Thyroid gland (tissue), 4 donors: ENCODE measurements at regions not wholly inside any gene's neighbourhood (a gene's known extent, or its start where the extent isn't known, plus 50 kb on each side); places are given as distances from the start of the nearest gene placed in this dataset.
A peak's percentile ranks its signal among the peaks of the same experiment; 100 is the strongest.
"Not testable (repeated sequence)": the region's sequence is repeated elsewhere in the genome, so short reads cannot be mapped to it uniquely, and the experiment has no call there.

Source experiments
- DNase-seq, 2 donors: peaks; one replicate each; pipeline ENCODE4 v3.0.0-alpha.2; 2019
- H3K27ac ChIP-seq, 3 donors: fragments of 200-600 bp; sonication (generic); 1 replicate in 2 of 3; 2 replicates in 1 of 3; pipeline ENCODE4 v1.5.1; 2016 to 2019; ENCODE audit warnings: mild to moderate bottlenecking in 1 of 3, moderate library complexity in 1 of 3
- H3K27me3 ChIP-seq: fragments of 200-600 bp; sonication (generic); one replicate; pipeline ENCODE4 v1.5.1; 2019
- H3K36me3 ChIP-seq, 2 donors: fragments of 200-600 bp; sonication (generic); one replicate each; pipeline ENCODE4 v1.5.1; 2016 to 2019
- H3K4me1 ChIP-seq, 2 donors: fragments of 200-600 bp; sonication (generic); one replicate each; pipeline ENCODE4 v1.5.1; 2017 to 2019
- H3K4me3 ChIP-seq, 3 donors: fragments of 200-600 bp; sonication (generic); replicated peaks in 1 of 3; 1 replicate in 2 of 3; 2 replicates in 1 of 3; pipeline ENCODE4 v1.5.1; 2016; ENCODE audit warnings: mild to moderate bottlenecking in 1 of 3
- H3K9me3 ChIP-seq: fragments of 200-600 bp; sonication (generic); one replicate; pipeline ENCODE4 v1.5.1; 2017
- POLR2A ChIP-seq, 2 donors: fragments of 450-650 bp; IDR thresholded peaks; one replicate each; pipeline ENCODE4 v1.6.1; 2017; ENCODE audit warnings: antibody characterized with exemption in 2 of 2, mild to moderate bottlenecking in 2 of 2, moderate library complexity in 1 of 2
- WGBS, 2 donors: methylation state at CpG; one replicate each; pipeline ENCODE4 v1.1.5; 2017; 5-methylcytosine and 5-hydroxymethylcytosine counted together
- intact Hi-C: fragments of 100-400 bp; cut with DNase I; formaldehyde crosslinking; loops from one replicate; pipeline ENCODE4 v1.15.1; 2023
- TF ChIP-seq, protein P1 (sequence below), 6 experiments: fragments of 200-600 bp in 3 of 6; fragments of 450-650 bp in 3 of 6; sonication (generic) in 3 of 6; IDR thresholded peaks; one replicate each; pipeline ENCODE4 v1.5.1; 2016 to 2019; ENCODE audit warnings: antibody characterized with exemption in 6 of 6, mild to moderate bottlenecking in 2 of 6, inconsistent platforms in 1 of 6, moderate library complexity in 1 of 6

DNA sequence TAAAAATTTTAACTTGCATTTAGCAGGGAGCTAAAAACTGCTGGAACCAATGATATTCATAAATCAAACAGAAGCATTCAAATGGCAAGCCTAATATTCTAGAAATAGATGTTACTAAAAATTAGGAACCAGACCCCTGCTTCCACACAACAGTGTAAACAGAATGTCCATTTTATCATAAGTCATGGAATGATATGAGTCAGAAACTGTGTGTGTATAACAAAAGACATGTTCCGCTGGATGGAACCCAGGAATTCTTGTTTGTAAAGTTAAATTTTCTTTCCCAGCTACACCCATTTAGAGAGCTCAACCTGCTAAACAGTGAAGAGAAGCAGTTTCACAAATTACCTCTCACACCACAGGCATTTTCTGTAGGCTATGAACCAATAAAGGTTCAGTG lies 131.1 kb upstream of the PTPN20 start:
- WGBS, 2 donors: 28 to 48% methylated on average over 1 of the region's 1 CpG
- H3K4me3 ChIP-seq, intact Hi-C loops, DNase-seq, H3K27me3 ChIP-seq, H3K36me3 ChIP-seq, H3K9me3 ChIP-seq: not testable (repeated sequence)
- Histone ChIP-seq H3K27ac (peak overlapping the region; percentile 67 to 82 (median 73)), H3K4me1 (peaks cover 0 to 14% of the 10 kb centered on the region in 2 donors)

DNA sequence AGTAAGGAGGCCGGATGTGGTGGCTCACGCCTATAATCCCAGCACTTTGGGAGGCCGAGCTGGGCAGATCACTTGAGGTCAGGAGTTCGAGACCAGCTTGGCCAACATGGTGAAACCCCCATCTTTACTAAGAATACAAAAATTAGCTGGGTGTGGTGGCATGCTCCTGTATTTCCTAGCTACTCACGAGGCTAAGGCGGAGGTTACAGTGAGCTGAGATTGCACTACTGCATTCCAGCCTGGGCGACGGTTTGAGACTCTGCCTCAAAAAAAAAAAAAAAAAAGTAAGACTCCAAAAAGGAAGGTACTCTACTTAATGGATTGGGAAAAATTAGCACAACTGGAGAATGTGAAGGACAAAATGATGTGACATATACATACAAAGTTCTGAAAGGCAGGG lies 130.2 kb upstream of the PTPN20 start:
- peak overlapping the region; percentile 67 to 82 (median 73) for H3K27ac ChIP-seq
- DNase-seq, H3K27me3 ChIP-seq, H3K4me3 ChIP-seq, H3K36me3 ChIP-seq, intact Hi-C loops, H3K9me3 ChIP-seq: not testable (repeated sequence)
- H3K4me1 ChIP-seq: peaks cover 0 to 14% of the 10 kb centered on the region in 2 donors
- WGBS, 2 donors: 89 to 92% methylated on average over 8 of the region's 8 CpGs

DNA sequence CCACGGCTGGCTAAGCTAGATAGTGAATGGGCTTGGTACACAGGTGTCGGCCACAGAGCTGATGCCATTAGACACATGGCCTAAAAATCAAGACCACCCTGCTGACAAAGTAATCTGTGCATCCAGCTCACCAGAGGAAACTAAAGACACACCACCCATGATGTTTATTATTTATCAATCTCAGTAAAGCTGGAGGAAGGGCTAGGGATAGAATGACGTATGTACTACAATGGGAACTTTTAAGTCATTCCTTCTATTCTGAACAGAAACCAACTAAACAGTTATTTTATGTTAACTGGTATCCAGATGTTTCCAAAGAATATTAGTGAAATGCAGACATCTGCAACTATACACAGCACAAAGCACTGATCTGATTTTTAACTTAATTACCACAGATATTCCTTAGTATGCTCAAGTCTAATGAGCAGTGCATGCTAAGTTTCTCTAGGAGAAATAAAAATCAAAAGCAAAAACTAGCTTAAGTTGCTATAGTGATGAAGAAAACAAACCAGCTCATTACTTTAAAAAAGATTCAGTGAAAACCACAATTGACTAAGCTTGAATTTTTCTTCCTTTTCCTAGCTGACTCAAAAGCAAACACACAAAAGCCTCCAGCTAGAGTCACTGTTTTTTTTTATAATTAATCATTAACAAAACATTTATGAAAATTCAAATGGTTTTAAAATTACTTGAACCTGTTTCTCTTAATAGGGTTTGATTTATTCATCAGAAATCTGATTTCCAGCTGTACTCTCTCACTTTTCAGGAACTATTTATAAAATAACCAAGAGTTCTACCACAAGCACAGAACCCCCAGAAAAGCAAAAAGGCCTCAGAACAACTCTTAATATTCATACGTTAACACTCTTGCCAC lies 129.0 kb upstream of the PTPN20 start:
- Histone ChIP-seq H3K4me1 (peaks cover 0 to 14% of the 10 kb centered on the region in 2 donors), H3K27ac (peak overlapping the region in 1 of 3 donors; percentile 73)
- H3K36me3 ChIP-seq, intact Hi-C loops, H3K9me3 ChIP-seq, H3K4me3 ChIP-seq, DNase-seq, H3K27me3 ChIP-seq: not testable (repeated sequence)
- 83 to 87% methylated on average over 4 of the region's 4 CpGs for WGBS, 2 donors

DNA sequence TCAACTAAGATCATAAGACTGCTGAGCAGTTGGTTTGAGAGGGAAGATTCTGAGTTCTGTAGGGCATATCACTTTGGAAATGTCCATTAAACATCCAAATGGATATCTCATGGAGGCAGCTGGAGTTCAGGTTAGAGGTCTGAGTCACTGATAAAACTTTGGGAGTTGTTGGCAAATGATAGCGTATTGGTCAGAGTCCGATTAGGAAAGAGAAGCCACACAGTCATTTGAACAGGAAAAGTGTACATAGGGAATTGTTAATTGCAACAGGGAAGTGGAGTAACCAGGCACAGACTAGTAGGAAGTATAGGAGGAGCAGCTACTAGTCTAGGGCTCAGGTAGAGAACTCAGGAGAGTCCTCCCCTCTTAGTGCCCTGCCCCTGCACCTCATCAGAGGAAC lies 126.6 kb upstream of the PTPN20 start:
- DNase-seq, H3K36me3 ChIP-seq, intact Hi-C loops, H3K27me3 ChIP-seq, H3K9me3 ChIP-seq, H3K27ac ChIP-seq, H3K4me3 ChIP-seq: not testable (repeated sequence)
- WGBS, 2 donors: 94% methylated on average over 2 of the region's 2 CpGs
- H3K4me1 ChIP-seq: peaks cover 0 to 14% of the 10 kb centered on the region in 2 donors

DNA sequence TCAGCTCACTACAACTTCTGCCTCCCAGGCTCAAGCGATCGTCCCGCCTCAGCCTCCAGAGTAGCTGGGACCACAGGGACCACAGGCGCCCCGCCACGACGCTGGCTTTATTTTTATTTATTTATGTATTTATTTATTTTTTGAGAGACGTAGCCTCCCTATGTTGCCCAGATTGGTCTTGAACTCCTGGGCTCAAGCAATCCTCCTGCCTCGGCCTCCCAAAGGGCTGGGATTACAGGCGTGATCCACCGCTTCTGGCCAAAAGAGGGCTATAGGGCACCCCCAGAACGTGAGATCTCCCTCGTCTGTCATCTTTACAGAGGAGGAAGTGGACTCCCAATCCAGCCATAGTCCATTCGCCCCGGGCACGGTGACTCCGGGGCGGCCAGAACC lies 125.1 kb upstream of the PTPN20 start:
- H3K4me3 ChIP-seq: peak overlapping the region in 2 of 3 donors; percentile 27 to 47
- DNase-seq, H3K9me3 ChIP-seq, intact Hi-C loops, H3K27me3 ChIP-seq, H3K36me3 ChIP-seq, H3K4me1 ChIP-seq: not testable (repeated sequence)
- 35 to 48% methylated on average over 13 of the region's 18 CpGs for WGBS, 2 donors
- peak overlapping the region; percentile 64 to 84 (median 76) for H3K27ac ChIP-seq

DNA sequence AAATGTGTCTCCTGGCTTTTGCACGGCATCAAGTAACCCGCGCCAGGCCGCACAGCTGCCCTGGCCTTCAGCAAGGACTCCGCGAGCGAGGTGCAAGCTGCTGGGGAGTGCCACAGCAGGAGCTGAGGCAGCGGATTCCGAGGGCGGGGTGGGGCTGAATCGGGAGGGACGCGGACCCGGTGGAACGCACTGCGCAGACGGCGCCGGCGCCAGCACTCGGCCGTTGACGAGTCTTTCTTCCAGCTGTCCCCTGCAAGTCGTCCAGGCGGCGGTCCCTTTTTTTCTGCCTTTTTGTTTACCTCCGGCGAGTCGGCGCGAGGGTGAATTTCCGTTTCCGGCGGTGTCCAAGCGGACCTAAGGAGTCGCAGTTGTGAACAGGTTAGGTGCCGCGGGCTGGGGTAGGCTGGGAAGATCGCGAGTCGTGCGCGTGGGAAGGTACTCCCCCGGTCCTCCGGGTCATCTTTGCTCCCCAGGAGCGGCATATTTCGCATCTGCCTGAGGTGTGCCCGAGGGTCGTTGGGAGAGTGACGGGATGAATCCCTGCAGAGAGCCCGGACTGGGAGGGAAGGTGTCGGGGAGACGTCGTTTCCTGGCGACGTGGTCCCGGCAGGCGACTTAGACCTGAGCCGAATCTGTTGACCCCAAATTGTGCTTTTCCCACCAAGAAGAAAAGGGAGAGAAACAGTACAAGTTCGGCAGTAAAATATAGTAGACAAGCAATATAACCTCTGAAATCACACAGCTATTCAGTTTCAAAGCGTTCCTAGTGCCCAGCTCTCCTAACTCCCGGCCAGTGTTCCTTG lies 124.5 kb upstream of the PTPN20 start:
- peak; percentile 80 to 83 for DNase-seq
- peak overlapping the region in 2 of 3 donors; percentile 27 to 47 for H3K4me3 ChIP-seq
- intact Hi-C loops, H3K9me3 ChIP-seq, H3K27me3 ChIP-seq, H3K36me3 ChIP-seq, H3K4me1 ChIP-seq: not testable (repeated sequence)
- 0 to 2% methylated on average over 8 to 12 of the region's 62 CpGs for WGBS, 2 donors
- TF ChIP-seq POLR2A (IDR thresholded peaks at IDR 0.05): peak in 1 of 2 donors; percentile 63
- peak overlapping the region; percentile 64 to 84 (median 76) for H3K27ac ChIP-seq

DNA sequence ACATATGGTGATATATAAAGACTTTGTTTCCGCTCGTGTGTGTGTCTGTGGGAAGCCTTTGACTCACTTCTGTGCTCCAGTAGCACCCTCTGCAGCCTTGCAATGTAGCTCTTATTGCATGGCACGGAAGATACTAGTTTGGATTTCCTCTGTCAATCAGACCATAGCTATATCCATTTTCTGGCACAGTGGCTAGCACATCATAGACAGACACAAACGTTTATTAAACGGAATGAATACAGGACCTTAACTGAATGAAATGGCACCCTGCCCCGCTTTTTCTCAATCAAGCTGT lies 124.0 kb upstream of the PTPN20 start:
- Histone ChIP-seq H3K36me3 (no peaks in the 10 kb centered on the region), H3K27ac (peak overlapping the region in 1 of 3 donors; percentile 76), H3K4me1 (no peaks in the 10 kb centered on the region), H3K9me3 (no peaks in the 10 kb centered on the region), H3K27me3 (no peaks in the 10 kb centered on the region), H3K4me3 (peak overlapping the region in 2 of 3 donors; percentile 27 to 47)
- WGBS, 2 donors: 8 to 13% methylated on average over 4 to 6 of the region's 6 CpGs
- DNase-seq: peak; percentile 28
- intact Hi-C loops: no loop called here
- TF ChIP-seq POLR2A (IDR thresholded peaks at IDR 0.05): no peak
- TF ChIP-seq, protein P1, sequence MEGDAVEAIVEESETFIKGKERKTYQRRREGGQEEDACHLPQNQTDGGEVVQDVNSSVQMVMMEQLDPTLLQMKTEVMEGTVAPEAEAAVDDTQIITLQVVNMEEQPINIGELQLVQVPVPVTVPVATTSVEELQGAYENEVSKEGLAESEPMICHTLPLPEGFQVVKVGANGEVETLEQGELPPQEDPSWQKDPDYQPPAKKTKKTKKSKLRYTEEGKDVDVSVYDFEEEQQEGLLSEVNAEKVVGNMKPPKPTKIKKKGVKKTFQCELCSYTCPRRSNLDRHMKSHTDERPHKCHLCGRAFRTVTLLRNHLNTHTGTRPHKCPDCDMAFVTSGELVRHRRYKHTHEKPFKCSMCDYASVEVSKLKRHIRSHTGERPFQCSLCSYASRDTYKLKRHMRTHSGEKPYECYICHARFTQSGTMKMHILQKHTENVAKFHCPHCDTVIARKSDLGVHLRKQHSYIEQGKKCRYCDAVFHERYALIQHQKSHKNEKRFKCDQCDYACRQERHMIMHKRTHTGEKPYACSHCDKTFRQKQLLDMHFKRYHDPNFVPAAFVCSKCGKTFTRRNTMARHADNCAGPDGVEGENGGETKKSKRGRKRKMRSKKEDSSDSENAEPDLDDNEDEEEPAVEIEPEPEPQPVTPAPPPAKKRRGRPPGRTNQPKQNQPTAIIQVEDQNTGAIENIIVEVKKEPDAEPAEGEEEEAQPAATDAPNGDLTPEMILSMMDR (IDR thresholded peaks at IDR 0.05): peak in 1 of 6 experiments; percentile 22

DNA sequence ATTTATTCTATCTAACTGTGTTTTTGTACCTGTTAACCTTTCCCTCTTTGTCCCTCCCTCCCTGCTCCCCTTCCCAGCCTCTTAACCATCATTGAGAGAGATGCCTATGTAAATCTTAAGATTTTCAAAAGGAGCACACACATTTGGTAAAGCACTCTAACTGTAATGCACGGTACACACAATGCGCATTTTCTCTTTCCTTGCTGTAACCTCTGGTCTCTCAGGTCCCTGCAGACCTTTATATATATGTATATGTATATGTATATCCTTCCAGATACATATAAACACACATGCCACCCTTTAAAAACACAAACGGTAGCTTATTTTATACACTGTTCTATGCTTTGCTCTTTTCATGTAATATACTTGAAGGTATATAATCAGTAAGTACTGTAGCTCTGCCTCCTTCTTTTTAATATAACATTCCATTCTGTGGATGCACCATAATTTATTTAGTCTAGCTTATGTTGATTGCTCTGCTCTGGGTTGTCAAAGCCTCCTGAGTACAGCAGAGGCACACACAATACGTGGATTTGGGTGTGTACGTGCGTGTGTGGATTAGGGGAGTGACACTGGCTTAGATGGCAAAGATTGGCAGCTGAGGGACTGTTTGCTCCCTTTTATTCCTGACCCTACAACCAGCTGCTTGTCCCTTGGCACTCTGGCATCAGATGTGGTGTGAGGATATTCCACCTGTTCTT lies 118.4 kb upstream of the PTPN20 start:
- H3K27ac ChIP-seq, H3K36me3 ChIP-seq, DNase-seq, intact Hi-C loops, H3K4me1 ChIP-seq, H3K4me3 ChIP-seq, H3K9me3 ChIP-seq, H3K27me3 ChIP-seq: not testable (repeated sequence)
- WGBS, 2 donors: 96% methylated on average over 4 of the region's 6 CpGs; no CpG with 5 or more reads in 1 of the 2 donors

DNA sequence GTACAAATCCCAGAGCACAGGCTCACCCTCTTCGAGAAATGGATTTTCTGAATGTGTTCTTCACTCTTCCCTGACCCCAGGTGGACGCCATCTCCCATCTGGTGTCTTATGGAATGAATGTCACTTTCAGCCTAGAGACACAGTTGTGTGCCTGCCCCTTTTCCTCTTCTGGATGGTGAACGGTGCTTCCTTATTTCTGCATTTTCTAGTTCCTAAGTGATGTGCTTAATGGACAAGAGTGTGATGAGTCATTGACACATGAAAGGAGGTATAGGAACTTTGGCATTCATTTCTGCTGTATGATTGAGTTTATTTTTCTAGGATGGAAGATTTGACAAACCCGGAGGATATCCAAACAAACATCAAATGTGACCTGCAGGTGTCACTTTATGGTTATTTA lies 114.9 kb upstream of the PTPN20 start:
- H3K4me3 ChIP-seq, DNase-seq, H3K4me1 ChIP-seq, H3K27ac ChIP-seq, H3K27me3 ChIP-seq, intact Hi-C loops, H3K36me3 ChIP-seq, H3K9me3 ChIP-seq: not testable (repeated sequence)
- 90 to 91% methylated on average over 4 of the region's 4 CpGs for WGBS, 2 donors

DNA sequence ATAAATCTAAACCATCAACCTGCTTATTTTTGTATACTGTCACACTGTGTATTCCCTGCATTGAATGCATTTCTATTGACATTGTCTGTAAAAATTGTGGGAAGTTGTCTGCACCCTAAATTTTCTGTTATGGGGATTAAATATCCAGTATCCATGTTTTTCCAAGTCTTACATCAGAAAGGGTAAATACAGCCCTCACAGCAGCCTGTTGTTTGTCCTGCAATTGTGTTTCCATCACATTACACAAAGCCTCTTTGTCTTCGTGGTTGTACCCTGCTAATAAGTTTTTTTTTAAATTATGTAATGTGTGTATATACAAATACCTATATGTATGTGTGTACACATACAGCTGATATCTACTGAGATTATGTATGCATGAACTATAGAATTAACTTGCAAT lies 109.2 kb upstream of the PTPN20 start:
- H3K4me3 ChIP-seq, H3K36me3 ChIP-seq, intact Hi-C loops, H3K27me3 ChIP-seq, H3K4me1 ChIP-seq, DNase-seq, H3K27ac ChIP-seq, H3K9me3 ChIP-seq: not testable (repeated sequence)
- WGBS, 2 donors: 79 to 90% methylated on average over 1 of the region's 1 CpG

DNA sequence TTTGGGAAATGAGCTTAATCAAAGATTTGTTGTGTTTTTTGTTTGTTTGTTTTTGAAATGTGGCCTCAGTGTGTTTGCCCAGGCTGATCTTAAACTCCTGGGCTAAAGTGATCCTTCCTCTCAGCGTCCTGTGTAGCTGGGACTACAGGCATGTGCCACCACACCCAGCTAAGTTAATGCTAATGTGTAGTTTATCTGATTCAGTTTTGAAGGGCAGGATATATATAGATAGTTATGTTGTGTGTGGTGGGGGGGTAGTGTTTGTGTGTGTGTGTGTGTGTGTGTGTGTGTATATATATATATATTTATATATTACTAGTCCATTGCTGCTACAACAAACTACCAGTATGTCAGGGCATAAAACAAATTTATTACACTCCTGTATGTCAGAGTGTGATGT lies 108.1 kb upstream of the PTPN20 start:
- 90 to 91% methylated on average over 1 of the region's 1 CpG for WGBS, 2 donors
- H3K4me1 ChIP-seq, H3K4me3 ChIP-seq, H3K36me3 ChIP-seq, H3K27me3 ChIP-seq, H3K9me3 ChIP-seq, H3K27ac ChIP-seq, intact Hi-C loops, DNase-seq: not testable (repeated sequence)
